ENCODE measurements at regions not wholly inside any gene's neighbourhood (a gene's known extent, or its start where the extent isn't known, plus 50 kb on each side); places are given as distances from the start of the nearest gene placed in this dataset.

GRCh38 chr12:102689701-102690100 is 209.3 kb upstream of the IGF1 start:
- Histone ChIP-seq H2BK15ac (ENCODE audit: low read depth, low read length) (no peak overlapping the region), H2AFZ (replicated peaks; ENCODE audit: low read length, poor library complexity) (no peak overlapping the region), H2BK20ac (ENCODE audit: low read depth, low read length) (no peak overlapping the region), H3K79me1 (ENCODE audit: low read depth in 1 of 2, low read length in 2 of 2) (no peaks in the 10 kb centered on the region), H4K8ac (ENCODE audit: low read depth in 2 of 2, low read length in 2 of 2) (no peak overlapping the region), H3K9ac (ENCODE audit: low read depth, low read length) (no peak overlapping the region), H3K4me2 (ENCODE audit: low read depth, low read length) (no peak overlapping the region), H3K23ac (ENCODE audit: low read depth, low read length) (no peak overlapping the region), H3K4ac (ENCODE audit: low read depth, low read length) (no peak overlapping the region), H2BK120ac (ENCODE audit: low read depth, low read length) (no peak overlapping the region), H3K18ac (ENCODE audit: low read depth, low read length) (no peak overlapping the region), H2AK5ac (ENCODE audit: low read depth, low read length) (no peak overlapping the region), H3K9me3 (ENCODE audit: control insufficient read depth, insufficient read depth, low read length) (no peaks in the 10 kb centered on the region), H2BK5ac (ENCODE audit: low read depth, low read length, poor library complexity, severe bottlenecking) (no peak overlapping the region), H4K91ac (ENCODE audit: insufficient read depth, low read depth, low read length) (no peak overlapping the region), H4K5ac (ENCODE audit: low read depth, low read length) (no peak overlapping the region), H4K20me1 (ENCODE audit: insufficient read depth, low read length) (no peaks in the 10 kb centered on the region), H3K4me3 (ENCODE audit: insufficient read depth, low read depth, low read length) (no peak overlapping the region), H3K36me3 (ENCODE audit: control insufficient read depth, insufficient read depth, low read length) (no peaks in the 10 kb centered on the region), H3K14ac (replicated peaks; ENCODE audit: low read depth, low read length) (no peak overlapping the region), H2AK9ac (replicated peaks; ENCODE audit: low read depth, low read length, poor library complexity) (no peak overlapping the region), H3K27me3 (ENCODE audit: control insufficient read depth, insufficient read depth, low read length) (no peaks in the 10 kb centered on the region), H3K9me1 (ENCODE audit: insufficient read depth, low read length) (no peaks in the 10 kb centered on the region), H3K27ac (ENCODE audit: insufficient read depth, low read length) (no peak overlapping the region), H3K4me1 (ENCODE audit: control insufficient read depth, insufficient read depth, low read length) (no peaks in the 10 kb centered on the region), H3K56ac (ENCODE audit: extremely low read depth, insufficient read depth, low read length) (no peak overlapping the region)
- ATAC-seq (ENCODE audit: low read depth) (no peak), DNase-seq (no peak)
- CTCF ChIA-PET = no interaction called here
- POLR2A ChIA-PET (ENCODE audit: unreplicated experiment) = no interaction called here
- dilution Hi-C loops (cut with HindIII; ENCODE audit: low sequenced_read_pairs, unreplicated experiment) (no loop called here), in situ Hi-C loops (cut with MboI; ENCODE audit: low sequenced_read_pairs) (no loop called here), intact Hi-C loops (cut with micrococcal nuclease) (no loop called here)
- no CpG with 5 or more reads among the region's 3 CpGs for WGBS, 2 experiments (ENCODE audit: extremely low coverage in 2 of 2, insufficient read length in 1 of 2)
- BruUV-seq (replicated peaks) = no TSS peak
- no peak for TF ChIP-seq USF2 (IDR thresholded peaks at IDR 0.05; ENCODE audit: low read depth, low read length)
